HG02642 (cell line): ENCODE measurements at regions not wholly inside any gene's neighbourhood (a gene's known extent, or its start where the extent isn't known, plus 50 kb on each side); places are given as distances from the start of the nearest gene placed in this dataset.

Experiments used
- ATAC-seq: cut with Tn5 transposase; IDR thresholded peaks from one replicate; pipeline ENCODE4 v1.9.1; 2021; ENCODE audit warnings: mild to moderate bottlenecking; ENCODE audit not compliant: unreplicated experiment, poor library complexity

DNA sequence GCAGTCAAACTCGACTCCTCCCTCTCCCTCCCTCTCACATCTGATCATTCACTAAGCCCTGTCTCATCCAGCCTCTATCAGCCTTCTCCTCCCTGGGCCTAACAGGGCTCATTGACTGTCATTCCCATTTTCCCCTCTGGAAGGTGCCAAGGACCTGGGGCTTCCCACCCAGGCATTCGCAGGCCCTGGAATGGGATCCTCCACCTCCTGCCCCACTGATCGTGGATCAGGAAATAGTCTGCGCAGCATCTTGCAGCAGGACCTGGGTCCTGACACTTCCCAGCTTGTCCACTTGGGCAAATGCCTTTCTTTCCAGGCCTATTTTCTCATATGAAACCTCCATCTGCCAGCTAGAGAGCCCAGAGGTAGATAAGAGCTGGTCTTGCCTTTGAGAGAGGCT lies 71.2 kb upstream of the ZC3H12A start:
- no peak for ATAC-seq

DNA sequence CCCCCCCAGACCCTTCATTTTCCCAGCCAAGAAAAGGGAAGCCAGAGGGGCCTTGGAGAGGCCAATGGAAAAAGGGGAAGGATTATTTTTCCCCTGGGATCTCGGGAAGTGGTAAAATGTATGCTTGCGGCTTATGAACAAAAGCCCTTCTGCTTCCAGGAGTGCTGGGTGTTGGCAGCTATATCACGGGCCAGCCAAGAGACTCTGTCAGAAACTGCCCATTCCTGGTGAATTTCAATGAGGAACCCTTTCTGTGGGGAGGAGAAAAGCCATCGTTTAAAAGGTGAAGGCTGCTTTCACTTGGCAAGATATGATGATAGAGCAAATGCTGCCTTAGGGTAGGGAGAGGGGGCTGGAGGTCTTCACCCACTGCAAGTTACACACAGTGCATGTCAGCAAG lies 69.7 kb upstream of the ZC3H12A start:
- ATAC-seq, result no peak

DNA sequence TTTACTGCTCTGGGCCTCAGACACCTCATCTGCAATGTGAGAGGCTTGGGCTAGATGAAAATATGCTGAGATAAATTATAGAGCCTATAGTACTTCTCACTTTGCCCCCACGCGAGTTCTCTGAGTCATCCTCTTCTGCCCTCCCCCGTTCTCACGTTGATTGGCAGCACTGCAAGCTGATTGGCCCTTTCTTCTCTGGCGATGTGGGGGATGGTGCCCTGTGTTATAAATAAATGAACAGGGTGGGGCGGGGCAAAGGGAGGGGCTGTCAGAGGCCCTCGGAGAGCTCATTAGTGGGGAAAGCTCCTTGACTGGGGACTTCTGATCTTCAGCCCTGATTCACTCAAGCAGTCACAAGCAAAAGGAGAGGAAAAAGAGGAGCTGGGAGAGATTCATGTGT lies 64.3 kb upstream of the ZC3H12A start:
- no peak for ATAC-seq

DNA sequence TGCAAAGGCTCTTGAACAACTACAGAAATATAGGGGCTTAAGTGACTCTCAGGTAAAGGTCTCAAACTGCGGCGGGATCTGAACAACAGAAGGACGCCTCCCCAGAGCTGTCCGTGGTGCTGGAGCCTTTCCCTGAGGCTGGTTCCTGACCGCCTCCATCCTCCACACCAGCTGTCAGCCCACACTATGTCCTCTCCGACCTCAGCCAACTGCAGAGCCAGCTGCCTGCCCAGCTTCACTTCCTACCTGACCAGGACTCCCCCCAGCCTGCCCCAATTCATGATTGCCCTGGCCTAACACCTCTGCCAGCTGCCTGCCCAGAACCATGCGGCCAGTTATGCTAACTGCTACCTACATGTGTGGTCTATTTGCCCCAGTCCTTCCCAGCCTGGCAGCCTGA lies 63.6 kb upstream of the ZC3H12A start:
- ATAC-seq, result no peak

GRCh38 chr1:37415611-37416244 lies 58.7 kb upstream of the ZC3H12A start:
- no peak for ATAC-seq

DNA sequence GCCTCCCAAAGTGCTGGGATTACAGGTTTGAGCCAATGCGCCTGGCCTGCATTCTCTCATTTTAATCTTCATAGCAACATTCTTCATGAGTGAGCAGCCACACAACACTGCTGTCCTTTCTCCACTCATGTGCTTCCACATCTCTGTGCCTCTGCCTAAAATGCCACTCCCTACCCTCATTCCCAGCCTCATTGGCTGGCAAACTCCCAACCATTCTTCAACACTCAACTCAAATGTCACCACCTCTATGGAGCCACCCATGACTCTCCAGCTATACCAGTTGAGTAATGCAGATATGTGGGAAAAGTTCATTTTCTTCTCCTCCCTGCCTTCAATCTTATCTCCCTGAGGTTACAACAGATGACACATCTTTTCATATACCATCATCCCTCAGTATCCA lies 53.9 kb upstream of the ZC3H12A start:
- no peak for ATAC-seq

- ATAC-seq, result no peak
These were observed 50.6 kb upstream of the ZC3H12A start for GRCh38 chr1:37423810-37424209.

DNA sequence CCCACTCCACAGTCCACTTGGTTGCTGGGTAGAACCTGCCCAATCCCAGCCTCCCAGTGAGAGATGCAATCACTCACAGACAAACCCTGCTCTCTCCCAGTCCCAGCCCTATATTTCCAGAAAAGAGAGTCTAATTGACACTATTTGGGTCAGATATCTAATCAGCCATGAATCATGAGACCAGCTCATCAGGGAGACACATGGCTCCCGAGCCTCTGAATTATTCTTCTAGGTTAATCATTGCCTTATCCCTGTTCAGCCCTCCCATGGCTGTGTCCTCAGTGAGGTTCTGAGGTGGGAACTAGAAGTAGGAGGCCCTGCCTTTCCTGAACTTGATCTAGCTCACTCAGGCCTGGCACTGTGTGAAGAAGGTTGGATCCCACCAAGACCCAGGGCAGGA lies 49.9 kb upstream of the ZC3H12A start:
- no peak for ATAC-seq
